22Rv1 (cell line): ENCODE measurements at regions not wholly inside any gene's neighbourhood (a gene's known extent, or its start where the extent isn't known, plus 50 kb on each side); places are given as distances from the start of the nearest gene placed in this dataset.

Source experiments
- ZFX ChIP-seq: fragments of 450-650 bp; IDR thresholded peaks from 2 replicates; pipeline ENCODE4 v1.6.1; 2017; ENCODE audit warnings: antibody characterized with exemption, borderline replicate concordance
- TF ChIP-seq, protein P1 (sequence below): fragments of 450-650 bp; IDR thresholded peaks from 2 replicates; pipeline ENCODE4 v1.5.1; 2017; ENCODE audit warnings: mild to moderate bottlenecking

DNA sequence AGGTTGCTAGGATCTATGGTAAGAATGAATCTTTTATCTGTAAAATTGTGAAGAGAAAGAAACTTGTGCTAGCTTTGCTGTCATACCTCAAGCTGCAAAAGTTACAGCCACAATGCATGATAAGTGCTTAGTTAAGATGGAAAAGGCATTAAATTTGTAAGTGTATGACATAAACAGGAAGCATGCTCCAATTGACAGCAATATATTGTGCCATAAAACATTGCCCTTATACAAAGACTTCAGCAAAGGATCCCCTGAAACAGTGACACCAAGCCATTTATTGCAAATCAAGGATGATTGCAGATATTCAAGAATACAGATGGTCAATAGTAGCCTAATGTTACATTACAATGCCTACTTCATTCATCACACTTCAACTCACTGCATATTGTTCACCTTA lies 283.1 kb downstream of the CPS1 start:
- TF ChIP-seq, protein P1, sequence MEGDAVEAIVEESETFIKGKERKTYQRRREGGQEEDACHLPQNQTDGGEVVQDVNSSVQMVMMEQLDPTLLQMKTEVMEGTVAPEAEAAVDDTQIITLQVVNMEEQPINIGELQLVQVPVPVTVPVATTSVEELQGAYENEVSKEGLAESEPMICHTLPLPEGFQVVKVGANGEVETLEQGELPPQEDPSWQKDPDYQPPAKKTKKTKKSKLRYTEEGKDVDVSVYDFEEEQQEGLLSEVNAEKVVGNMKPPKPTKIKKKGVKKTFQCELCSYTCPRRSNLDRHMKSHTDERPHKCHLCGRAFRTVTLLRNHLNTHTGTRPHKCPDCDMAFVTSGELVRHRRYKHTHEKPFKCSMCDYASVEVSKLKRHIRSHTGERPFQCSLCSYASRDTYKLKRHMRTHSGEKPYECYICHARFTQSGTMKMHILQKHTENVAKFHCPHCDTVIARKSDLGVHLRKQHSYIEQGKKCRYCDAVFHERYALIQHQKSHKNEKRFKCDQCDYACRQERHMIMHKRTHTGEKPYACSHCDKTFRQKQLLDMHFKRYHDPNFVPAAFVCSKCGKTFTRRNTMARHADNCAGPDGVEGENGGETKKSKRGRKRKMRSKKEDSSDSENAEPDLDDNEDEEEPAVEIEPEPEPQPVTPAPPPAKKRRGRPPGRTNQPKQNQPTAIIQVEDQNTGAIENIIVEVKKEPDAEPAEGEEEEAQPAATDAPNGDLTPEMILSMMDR: no peak
- no peak for TF ChIP-seq ZFX
